ENCODE measurements at regions not wholly inside any gene's neighbourhood (a gene's known extent, or its start where the extent isn't known, plus 50 kb on each side); places are given as distances from the start of the nearest gene placed in this dataset.

- 40% methylated on average over 12 of the region's 13 CpGs for WGBS (ENCODE audit: missing lambda C conversion rate)
- ATAC-seq = no peak
- TF ChIP-seq MYC (IDR thresholded peaks at IDR 0.05; ENCODE audit: borderline replicate concordance, low read length) (no peak), BCL3 (IDR thresholded peaks at IDR 0.05) (no peak), CHD2 (IDR thresholded peaks at IDR 0.05; ENCODE audit: low read length, partially characterized antibody) (no peak), HEYL (CRISPR knock-in tag; IDR thresholded peaks at IDR 0.05) (no peak), HOXA7 (CRISPR knock-in tag; IDR thresholded peaks at IDR 0.05) (no peak), SMC3 (IDR thresholded peaks at IDR 0.05) (no peak), NFE2L2 (conservative IDR thresholded peaks at IDR 0.05; ENCODE audit: low read length) (no peak), REST (IDR thresholded peaks at IDR 0.05) (no peak), MAZ (IDR thresholded peaks at IDR 0.05; ENCODE audit: borderline replicate concordance, low read depth, low read length) (no peak), TP53 (CRISPR knock-in tag; IDR thresholded peaks at IDR 0.05) (no peak), HOXB5 (CRISPR knock-in tag; IDR thresholded peaks at IDR 0.05) (no peak), ESRRA (IDR thresholded peaks at IDR 0.05; ENCODE audit: borderline replicate concordance, low read length) (no peak), BHLHE40 (IDR thresholded peaks at IDR 0.05; ENCODE audit: low read depth, low read length) (no peak), FOXS1 (CRISPR knock-in tag; IDR thresholded peaks at IDR 0.05) (no peak), HOXB13 (CRISPR knock-in tag; IDR thresholded peaks at IDR 0.05; ENCODE audit: low read depth) (no peak)
- Histone ChIP-seq H3K4me3 (no peak overlapping the region), H3K9me3 (no peaks in the 10 kb centered on the region), H3K4me2 (no peak overlapping the region), H3K27ac (no peak overlapping the region), H3K4me1 (no peaks in the 10 kb centered on the region)
- CTCF ChIA-PET = no interaction called here
- FAIRE-seq = no peak
- no peak for DNase-seq (ENCODE audit: low read depth in 1 of 2, low spot score in 1 of 2)
- POLR2A ChIA-PET = no interaction called here
Measured at GRCh38 chr18:47512726-47513435, 261.4 kb upstream of the SKOR2 start.

- FAIRE-seq = no peak
- POLR2A ChIA-PET = no interaction called here
Measured at GRCh38 chr18:47512056-47512455, 260.6 kb upstream of the SKOR2 start.

More at GRCh38 chr18:47512056-47512455, 260.6 kb upstream of the SKOR2 start:
- no peaks in the 10 kb centered on the region for H3K9me3 ChIP-seq
- no peaks in the 10 kb centered on the region for H3K4me1 ChIP-seq
- no peak for ATAC-seq
- CTCF ChIA-PET = no interaction called here
- no peak overlapping the region for H3K27ac ChIP-seq
- H3K4me3 ChIP-seq = no peak overlapping the region
- DNase-seq (ENCODE audit: low read depth in 1 of 2, low spot score in 1 of 2) = no peak
- TF ChIP-seq MAZ (IDR thresholded peaks at IDR 0.05; ENCODE audit: borderline replicate concordance, low read depth, low read length) = no peak
- no peak for TF ChIP-seq REST (IDR thresholded peaks at IDR 0.05)
- TF ChIP-seq POLR2A (IDR thresholded peaks at IDR 0.05; ENCODE audit: low read length) = no peak
- no peak for TF ChIP-seq CTCF (IDR thresholded peaks at IDR 0.05)
- H3K4me2 ChIP-seq = no peak overlapping the region
- WGBS (ENCODE audit: missing lambda C conversion rate) = 51% methylated on average over 6 of the region's 6 CpGs

Data from A549 (cell line).